TTC549 (cell line): ENCODE measurements at regions not wholly inside any gene's neighbourhood (a gene's known extent, or its start where the extent isn't known, plus 50 kb on each side); places are given as distances from the start of the nearest gene placed in this dataset.
"Not testable (repeated sequence)": the region's sequence is repeated elsewhere in the genome, so short reads cannot be mapped to it uniquely, and the experiment has no call there.

Experiments
- FAIRE-seq: peaks from 2 replicates; lab custom pipeline; 2012; peaks lifted over from hg19 to GRCh38; lab: Jason Lieb, UNC

DNA sequence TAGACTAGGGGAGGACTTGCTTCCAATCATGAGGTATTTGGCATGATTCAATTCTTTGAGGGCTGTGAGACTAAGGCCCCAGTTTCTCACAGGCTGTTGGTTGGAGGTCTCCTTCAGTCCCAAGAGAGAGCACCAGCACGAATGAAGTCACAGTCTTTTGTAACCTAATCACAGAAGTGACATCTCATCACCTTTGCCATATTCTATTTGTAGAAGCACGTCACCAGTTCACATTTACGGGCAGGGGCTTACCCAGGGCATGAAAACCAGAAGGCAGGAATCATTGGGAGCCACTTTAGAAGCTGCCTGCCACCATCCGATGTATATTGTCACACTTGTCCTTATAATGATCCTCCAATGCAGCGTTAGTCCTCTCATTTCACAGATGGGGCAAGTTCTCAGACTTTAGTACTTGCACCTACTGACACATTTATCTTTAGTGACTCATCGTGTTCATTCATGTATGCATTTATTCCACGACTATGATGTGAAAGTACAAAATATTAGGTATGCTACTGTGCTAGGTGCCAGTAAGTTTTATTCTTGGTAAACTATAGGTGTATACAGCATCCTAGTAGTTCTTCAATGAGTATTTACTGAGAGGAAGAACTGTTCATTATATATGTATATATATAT is 163.8 kb upstream of the PGRMC2 start:
- no peak for FAIRE-seq

- no peak for FAIRE-seq
These were observed 162.9 kb upstream of the PGRMC2 start for GRCh38 chr4:128450326-128451120.

- no peak for FAIRE-seq
These were observed 161.6 kb upstream of the PGRMC2 start for GRCh38 chr4:128449251-128449650.

- FAIRE-seq = no peak
These were observed 157.1 kb upstream of the PGRMC2 start for GRCh38 chr4:128444544-128445302.

GRCh38 chr4:128440923-128441322 is 153.3 kb upstream of the PGRMC2 start:
- FAIRE-seq = no peak

DNA sequence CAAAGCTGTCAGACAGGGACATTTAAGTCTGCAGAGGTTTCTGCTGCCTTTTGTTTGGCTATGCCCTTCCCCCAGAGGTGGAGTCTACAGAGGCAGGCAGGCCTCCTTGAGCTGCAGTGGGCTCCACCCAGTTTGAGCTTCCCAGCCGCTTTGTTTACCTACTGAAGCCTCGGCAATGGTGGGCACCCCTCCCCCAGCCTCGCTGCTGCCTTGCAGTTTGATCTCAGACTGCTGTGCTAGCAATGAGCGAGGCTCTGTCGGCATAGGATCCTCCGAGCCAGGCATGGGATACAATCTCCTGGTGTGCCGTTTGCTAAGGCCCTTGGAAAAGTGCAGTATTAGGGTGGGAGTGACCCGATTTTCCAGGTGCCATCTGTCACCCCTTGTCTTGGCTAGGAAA is 149.4 kb upstream of the PGRMC2 start:
- FAIRE-seq = not testable (repeated sequence)

DNA sequence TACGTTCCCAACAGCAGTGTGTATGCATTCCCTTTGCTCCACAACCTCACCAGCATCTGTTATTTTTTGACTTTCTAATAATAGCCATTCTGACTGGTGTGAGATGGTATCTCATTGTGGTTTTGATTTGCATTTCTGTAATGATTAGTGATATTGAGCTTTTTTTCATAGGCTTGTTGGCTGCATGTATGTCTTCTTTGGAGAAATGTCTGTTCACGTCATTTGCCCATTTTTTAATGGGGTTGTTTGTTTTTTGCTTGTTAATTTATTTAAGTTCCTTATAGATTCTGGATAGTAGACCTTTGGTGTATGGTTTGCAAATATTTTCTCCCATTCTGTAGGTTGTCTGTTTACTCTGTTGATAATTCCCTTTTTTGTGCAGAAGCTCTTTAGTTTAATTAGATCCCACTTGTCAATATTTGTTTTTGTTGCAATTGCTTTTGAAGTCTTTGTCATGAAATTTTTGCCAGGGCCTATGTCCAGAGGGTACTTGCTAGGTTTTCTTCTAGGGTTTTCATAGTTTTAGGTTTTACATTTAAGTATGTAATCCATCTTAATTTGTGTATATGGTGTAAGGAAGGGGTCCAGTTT is 141.5 kb upstream of the PGRMC2 start:
- not testable (repeated sequence) for FAIRE-seq

DNA sequence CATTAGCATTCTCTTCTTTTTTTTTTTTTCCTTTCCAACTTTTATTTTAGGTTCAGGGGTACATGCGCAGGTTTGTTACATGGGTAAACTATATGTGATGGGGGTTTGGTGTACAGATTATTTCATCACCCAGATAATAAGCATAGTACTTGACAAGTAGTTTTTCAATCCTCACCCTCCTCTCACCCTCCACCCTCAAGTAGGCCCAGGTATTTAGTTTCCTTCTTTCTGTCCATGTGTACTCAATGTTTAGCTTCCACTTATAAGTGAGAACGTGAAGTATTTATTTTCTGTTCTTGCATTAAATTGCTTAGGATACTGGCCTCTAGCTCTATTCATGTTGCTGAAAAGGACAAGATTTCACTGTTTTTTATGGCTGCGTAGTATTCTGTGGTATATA is 140.8 kb upstream of the PGRMC2 start:
- no peak for FAIRE-seq

- no peak for FAIRE-seq
These were observed 140.3 kb upstream of the PGRMC2 start for GRCh38 chr4:128427832-128428366.

- no peak for FAIRE-seq
These were observed 137.2 kb upstream of the PGRMC2 start for GRCh38 chr4:128424527-128425497.

- FAIRE-seq = not testable (repeated sequence)
These were observed 134.7 kb upstream of the PGRMC2 start for GRCh38 chr4:128422296-128422695.

- no peak for FAIRE-seq
These were observed 129.3 kb upstream of the PGRMC2 start for GRCh38 chr4:128416921-128417320.

- FAIRE-seq = no peak
These were observed 122.4 kb upstream of the PGRMC2 start for GRCh38 chr4:128410037-128410436.

DNA sequence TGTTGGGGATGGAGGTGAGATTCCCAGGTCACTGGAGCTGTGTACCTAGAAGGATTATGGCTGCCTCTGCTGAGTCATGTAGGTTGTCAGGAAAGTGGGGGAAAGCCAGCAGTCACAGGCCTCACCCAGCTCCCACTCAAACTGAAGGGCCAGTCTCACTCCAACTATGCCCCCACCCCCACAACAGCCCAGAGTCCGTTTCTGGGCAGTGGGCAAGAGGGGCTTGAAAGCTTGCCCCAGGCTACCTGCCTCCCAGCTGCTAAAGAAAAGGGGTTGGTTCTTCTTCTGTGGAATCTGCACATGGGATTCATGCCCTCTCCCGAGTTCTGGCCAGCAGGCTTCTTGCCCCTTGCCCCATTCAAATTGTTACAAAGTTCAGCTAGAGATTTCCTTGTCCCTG is 116.0 kb upstream of the PGRMC2 start:
- no peak for FAIRE-seq

DNA sequence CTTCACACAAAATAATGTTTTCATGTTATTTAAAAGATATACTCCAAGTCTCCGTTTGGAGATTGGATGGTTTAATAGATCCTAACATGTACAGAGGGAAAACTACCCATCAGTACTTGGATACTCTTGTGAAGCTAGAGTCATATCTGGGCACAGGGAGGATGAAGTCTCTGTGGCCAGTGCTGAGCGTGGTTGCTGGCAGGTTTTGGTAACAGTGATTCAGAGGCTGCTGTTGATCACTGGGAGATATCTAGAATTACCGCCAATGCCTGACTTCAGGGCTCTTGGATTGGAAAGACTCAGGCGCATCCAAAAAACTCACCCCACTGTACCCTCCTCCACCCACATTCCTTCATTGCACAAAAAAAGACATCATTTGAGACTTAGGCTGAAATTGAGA is 107.2 kb upstream of the PGRMC2 start:
- no peak for FAIRE-seq

- FAIRE-seq = no peak
These were observed 105.6 kb upstream of the PGRMC2 start for GRCh38 chr4:128393101-128393704.

DNA sequence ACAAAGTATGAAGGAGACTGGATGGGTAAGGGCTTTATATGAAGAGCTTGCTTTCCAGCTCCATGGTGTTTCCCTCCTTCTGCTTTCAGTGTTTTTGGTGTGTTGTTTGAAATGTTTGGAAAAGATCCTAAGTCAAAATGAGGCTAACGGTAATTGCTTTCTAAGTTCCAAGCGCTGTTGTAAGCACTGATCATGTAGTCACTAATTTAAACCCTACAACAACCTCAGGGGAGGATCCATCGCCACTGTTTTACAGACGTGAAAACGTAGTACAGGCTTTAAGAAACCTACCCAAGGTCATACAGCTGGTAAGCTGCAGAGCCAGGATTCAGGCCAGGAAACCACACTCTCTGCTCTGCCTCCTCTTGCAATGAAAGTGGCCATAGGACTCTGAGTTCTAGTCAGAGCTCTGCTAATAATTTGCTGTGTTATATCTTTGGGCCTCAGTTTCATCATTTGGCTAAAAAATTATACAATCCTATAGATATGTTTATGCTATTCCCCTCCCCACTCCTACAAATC is 102.9 kb upstream of the PGRMC2 start:
- FAIRE-seq = no peak

DNA sequence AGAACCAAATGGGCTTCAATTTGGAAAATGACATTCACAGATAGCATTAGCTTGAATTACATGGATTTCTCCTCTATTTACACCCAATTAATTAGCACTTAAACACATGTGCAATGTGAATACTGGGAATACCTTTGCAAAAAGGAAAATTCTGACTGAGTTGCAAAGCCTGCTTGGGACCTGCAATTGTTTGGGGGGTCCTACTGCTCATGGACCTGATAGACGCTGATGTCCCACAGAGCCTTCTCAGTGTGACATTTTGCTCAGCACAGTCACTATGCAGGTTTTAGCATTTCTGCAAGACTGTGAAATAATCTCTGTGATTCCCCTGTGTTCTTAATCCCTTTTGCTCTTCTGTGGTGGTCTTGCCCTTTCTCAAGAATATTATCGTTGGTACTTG is 101.2 kb upstream of the PGRMC2 start:
- FAIRE-seq = no peak

GRCh38 chr4:128388352-128388630 is 100.7 kb upstream of the PGRMC2 start:
- no peak for FAIRE-seq

DNA sequence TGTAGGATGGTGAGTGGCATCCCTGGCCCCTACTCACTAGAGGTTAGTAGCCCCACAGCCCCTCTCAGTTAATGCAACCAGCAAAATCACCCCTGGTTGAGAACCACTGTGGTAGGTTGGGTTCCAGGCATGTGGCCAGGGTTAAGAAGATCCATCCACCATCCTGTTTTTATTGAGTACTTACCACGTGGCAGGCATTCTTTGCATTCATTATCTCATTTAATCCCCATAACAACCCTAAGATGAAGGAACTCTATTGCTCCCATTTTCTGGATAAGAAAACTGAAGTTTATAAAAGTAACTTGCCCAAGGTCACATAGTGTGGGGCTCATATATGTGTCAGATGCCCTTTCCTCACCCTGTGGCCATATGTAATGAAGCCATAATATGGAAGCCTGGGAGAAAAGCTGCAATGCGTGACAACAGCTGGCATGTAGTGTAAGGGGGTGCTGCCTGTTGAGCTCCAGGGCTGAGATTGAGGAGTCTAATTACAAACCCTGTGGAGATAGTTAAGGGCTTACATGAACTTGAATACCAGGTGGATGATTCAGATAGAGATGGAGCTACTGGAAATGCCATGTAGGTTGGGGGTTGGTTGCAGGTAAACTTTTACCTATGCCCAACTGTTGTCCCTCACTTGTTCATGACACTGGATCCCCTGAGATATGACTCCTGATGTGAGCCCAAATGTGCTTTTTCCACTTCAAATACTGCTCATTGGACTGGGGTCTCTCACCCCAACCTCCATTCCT is 100.2 kb upstream of the PGRMC2 start:
- FAIRE-seq = no peak
